Natural killer cell (primary cell): ENCODE measurements at regions not wholly inside any gene's neighbourhood (a gene's known extent, or its start where the extent isn't known, plus 50 kb on each side); places are given as distances from the start of the nearest gene placed in this dataset.

Experiments
- ATAC-seq, 3 donors: fragments of 150-1000 bp in 2 of 3; fragments of 200-7000 bp in 1 of 3; cut with Tn5 transposase; 1 replicate in 1 of 3; 2 replicates in 2 of 3; pipeline ENCODE4 v1.10.0; 2021; ENCODE audit warnings: mild to moderate bottlenecking in 2 of 3, moderate library complexity in 2 of 3
- DNase-seq, 2 donors: peaks; one replicate each; pipeline versions ENCODE4 v3.0.0 to v3.0.0-alpha.2; 2013 to 2021; ENCODE audit warnings: mixed read lengths in 1 of 2
- H3K27ac ChIP-seq: one replicate; pipeline ENCODE4 v1.5.1; 2013; ENCODE audit warnings: mild to moderate bottlenecking, low read length
- H3K27me3 ChIP-seq: one replicate; pipeline ENCODE4 v1.6.1; 2013; ENCODE audit warnings: low read length; ENCODE audit not compliant: control insufficient read depth, insufficient read depth
- H3K36me3 ChIP-seq: one replicate; pipeline ENCODE4 v1.6.1; 2013; ENCODE audit warnings: low read length; ENCODE audit not compliant: control insufficient read depth, insufficient read depth
- H3K4me1 ChIP-seq: one replicate; pipeline ENCODE4 v1.6.1; 2013; ENCODE audit warnings: low read length; ENCODE audit not compliant: control insufficient read depth, insufficient read depth
- H3K4me3 ChIP-seq: one replicate; pipeline ENCODE4 v1.5.1; 2013; ENCODE audit warnings: low read length
- H3K9me3 ChIP-seq: one replicate; pipeline ENCODE4 v1.6.1; 2013; ENCODE audit warnings: low read length; ENCODE audit not compliant: control insufficient read depth, insufficient read depth
- H3K27ac Mint-ChIP-seq, 2 donors: one replicate each; pipeline ENCODE4 v1.8.0; 2022; ENCODE audit warnings: mild to moderate bottlenecking in 2 of 2, mixed read lengths in 2 of 2, moderate library complexity in 1 of 2
- H3K27me3 Mint-ChIP-seq, 2 donors: one replicate each; pipeline ENCODE4 v1.8.0; 2022; ENCODE audit warnings: low read depth in 2 of 2, mixed read lengths in 2 of 2
- H3K36me3 Mint-ChIP-seq: one replicate; pipeline ENCODE4 v1.8.0; 2022; ENCODE audit warnings: mixed read lengths
- H3K4me1 Mint-ChIP-seq, 2 donors: one replicate each; pipeline ENCODE4 v1.8.0; 2022; ENCODE audit warnings: mixed read lengths in 2 of 2
- H3K4me3 Mint-ChIP-seq: one replicate; pipeline ENCODE4 v1.8.0; 2022; ENCODE audit warnings: mild to moderate bottlenecking, moderate library complexity, mixed read lengths
- H3K9me3 Mint-ChIP-seq, 2 donors: one replicate each; pipeline ENCODE4 v1.8.0; 2022; ENCODE audit warnings: mixed read lengths in 2 of 2
- CTCF ChIP-seq: fragments of 200-600 bp; IDR thresholded peaks from one replicate; pipeline ENCODE4 v1.8.0; 2022; ENCODE audit warnings: antibody characterized with exemption
- WGBS: methylation state at CpG from one replicate; pipeline ENCODE4 v1.1.7; 2013; ENCODE audit warnings: missing lambda C conversion rate; ENCODE audit not compliant: insufficient coverage; 5-methylcytosine and 5-hydroxymethylcytosine counted together
- intact Hi-C: fragments of 100-400 bp; cut with micrococcal nuclease; formaldehyde crosslinking; loops from one replicate; pipeline ENCODE4 v1.14.2; 2022

- TF ChIP-seq CTCF = no peak
- Mint-ChIP-seq H3K4me1 (no peaks in the 10 kb centered on the region), H3K27me3 (peaks cover 10 to 13% of the 10 kb centered on the region in 2 donors), H3K27ac (no peak overlapping the region), H3K36me3 (no peaks in the 10 kb centered on the region), H3K9me3 (no peaks in the 10 kb centered on the region), H3K4me3 (no peak overlapping the region)
- intact Hi-C loops = no loop called here
- Histone ChIP-seq H3K9me3 (no peaks in the 10 kb centered on the region), H3K4me3 (no peak overlapping the region), H3K27ac (no peak overlapping the region), H3K4me1 (no peaks in the 10 kb centered on the region), H3K36me3 (no peaks in the 10 kb centered on the region), H3K27me3 (no peaks in the 10 kb centered on the region)
- 94% methylated on average over 4 of the region's 4 CpGs for WGBS
- no peak for ATAC-seq
- no peak for DNase-seq
Measured at GRCh38 chr5:141785135-141785534, 93.1 kb downstream of the PCDH1 start.

GRCh38 chr5:141784529-141784928 is 93.7 kb downstream of the PCDH1 start:
- H3K9me3 ChIP-seq = no peaks in the 10 kb centered on the region
- no peaks in the 10 kb centered on the region for H3K27me3 ChIP-seq
- no peaks in the 10 kb centered on the region for H3K36me3 Mint-ChIP-seq
- intact Hi-C loops = no loop called here
- H3K27ac ChIP-seq = no peak overlapping the region
- no peaks in the 10 kb centered on the region for H3K9me3 Mint-ChIP-seq
- ATAC-seq = no peak
- no peaks in the 10 kb centered on the region for H3K4me1 Mint-ChIP-seq
- 84% methylated on average over 5 of the region's 5 CpGs for WGBS
- no peak overlapping the region for H3K27ac Mint-ChIP-seq
- no peak overlapping the region for H3K4me3 Mint-ChIP-seq
- H3K27me3 Mint-ChIP-seq = peaks cover 9 to 13% of the 10 kb centered on the region in 2 donors
- no peak for TF ChIP-seq CTCF
- no peak for DNase-seq
- H3K4me1 ChIP-seq = no peaks in the 10 kb centered on the region
- H3K4me3 ChIP-seq = no peak overlapping the region
- no peaks in the 10 kb centered on the region for H3K36me3 ChIP-seq

GRCh38 chr5:141783947-141784296 is 94.3 kb downstream of the PCDH1 start:
- no peaks in the 10 kb centered on the region for H3K36me3 Mint-ChIP-seq
- WGBS = 80% methylated on average over 4 of the region's 4 CpGs
- no peaks in the 10 kb centered on the region for H3K4me1 ChIP-seq
- H3K27me3 ChIP-seq = no peaks in the 10 kb centered on the region
- no peak overlapping the region for H3K27ac ChIP-seq
- H3K4me3 Mint-ChIP-seq = no peak overlapping the region
- H3K9me3 Mint-ChIP-seq = no peaks in the 10 kb centered on the region
- intact Hi-C loops = no loop called here
- no peak for TF ChIP-seq CTCF
- no peaks in the 10 kb centered on the region for H3K4me1 Mint-ChIP-seq
- DNase-seq = no peak
- no peaks in the 10 kb centered on the region for H3K9me3 ChIP-seq
- no peaks in the 10 kb centered on the region for H3K36me3 ChIP-seq
- H3K4me3 ChIP-seq = no peak overlapping the region
- peaks cover 3 to 8% of the 10 kb centered on the region in 2 donors for H3K27me3 Mint-ChIP-seq
- H3K27ac Mint-ChIP-seq = no peak overlapping the region
- no peak for ATAC-seq
